Loucy (cell line): ENCODE measurements at regions not wholly inside any gene's neighbourhood (a gene's known extent, or its start where the extent isn't known, plus 50 kb on each side); places are given as distances from the start of the nearest gene placed in this dataset.
"Not testable (repeated sequence)": the region's sequence is repeated elsewhere in the genome, so short reads cannot be mapped to it uniquely, and the experiment has no call there.

Source experiments
- H2AFZ ChIP-seq: fragments of 200-600 bp; sonication (generic); 2 replicates; pipeline ENCODE4 v1.6.0; 2016; ENCODE audit warnings: antibody characterized with exemption, mild to moderate bottlenecking, low read length, moderate library complexity
- H3F3A ChIP-seq: fragments of 200-600 bp; 2 replicates; pipeline ENCODE4 v1.6.0; 2016; ENCODE audit warnings: antibody characterized with exemption, low read depth, mild to moderate bottlenecking
- H3K27me3 ChIP-seq: fragments of 200-600 bp; sonication (generic); 2 replicates; pipeline ENCODE4 v1.6.1; 2014; ENCODE audit warnings: low read length, mild to moderate bottlenecking; ENCODE audit not compliant: insufficient read depth, poor library complexity, severe bottlenecking
- H3K36me3 ChIP-seq: fragments of 200-600 bp; sonication (generic); 2 replicates; pipeline ENCODE4 v1.6.1; 2016; ENCODE audit warnings: low read length; ENCODE audit not compliant: insufficient read depth
- H3K4me1 ChIP-seq: fragments of 200-600 bp; sonication (generic); 2 replicates; pipeline ENCODE4 v1.5.1; 2014; ENCODE audit warnings: low read length, mild to moderate bottlenecking; ENCODE audit not compliant: insufficient read depth, poor library complexity, severe bottlenecking
- H3K4me2 ChIP-seq: fragments of 200-600 bp; sonication (generic); 2 replicates; pipeline ENCODE4 v1.6.0; 2014; ENCODE audit warnings: antibody characterized with exemption, low read length, low read depth, mild to moderate bottlenecking; ENCODE audit not compliant: poor library complexity, severe bottlenecking
- H3K4me3 ChIP-seq: fragments of 200-600 bp; sonication (generic); 2 replicates; pipeline ENCODE4 v1.5.1; 2014; ENCODE audit warnings: low read length, mild to moderate bottlenecking, mixed read lengths; ENCODE audit not compliant: poor library complexity, severe bottlenecking
- H3K79me2 ChIP-seq: fragments of 200-600 bp; sonication (generic); 2 replicates; pipeline ENCODE4 v1.6.1; 2014; ENCODE audit warnings: low read length; ENCODE audit not compliant: insufficient read depth
- H3K9ac ChIP-seq: fragments of 200-600 bp; sonication (generic); 2 replicates; pipeline ENCODE4 v1.6.0; 2014; ENCODE audit warnings: mild to moderate bottlenecking, low read depth, low read length, moderate library complexity; ENCODE audit not compliant: poor library complexity, severe bottlenecking
- H3K9me2 ChIP-seq: fragments of 200-600 bp; sonication (generic); replicated peaks from 2 replicates; pipeline ENCODE4 v1.6.1; 2016; ENCODE audit warnings: low read depth, low read length, mixed read lengths
- H3K9me3 ChIP-seq: fragments of 200-600 bp; sonication (generic); 2 replicates; pipeline ENCODE4 v1.6.1; 2014; ENCODE audit warnings: mild to moderate bottlenecking, antibody characterized with exemption, low read length, low read depth; ENCODE audit not compliant: insufficient read depth
- H4K20me1 ChIP-seq: fragments of 200-600 bp; sonication (generic); 2 replicates; pipeline ENCODE4 v1.6.0; 2014; ENCODE audit warnings: antibody characterized with exemption, low read length, mild to moderate bottlenecking; ENCODE audit not compliant: insufficient read depth, poor library complexity, severe bottlenecking
- CTCF ChIP-seq: fragments of 200-600 bp; sonication (generic); conservative IDR thresholded peaks from 2 replicates; pipeline ENCODE4 v1.5.1; 2014; ENCODE audit warnings: mild to moderate bottlenecking, antibody characterized with exemption, low read length
- EZH2phosphoT487 ChIP-seq: fragments of 200-600 bp; IDR thresholded peaks from 2 replicates; pipeline ENCODE4 v1.6.1; 2018; ENCODE audit warnings: antibody characterized with exemption, mild to moderate bottlenecking, moderate library complexity, borderline replicate concordance

GRCh38 chr12:105596731-105597130 is 266.2 kb downstream of the C12orf75 start:
- no peak for TF ChIP-seq CTCF
- TF ChIP-seq EZH2phosphoT487, result no peak
- no peaks in the 10 kb centered on the region for H3K4me1 ChIP-seq
- H2AFZ ChIP-seq, result no peak overlapping the region
- H3K27me3 ChIP-seq, result no peaks in the 10 kb centered on the region
- H3F3A ChIP-seq, result no peaks in the 10 kb centered on the region
- no peak overlapping the region for H3K4me2 ChIP-seq
- no peak overlapping the region for H3K9ac ChIP-seq
- H3K4me3 ChIP-seq, result no peak overlapping the region
- no peaks in the 10 kb centered on the region for H3K36me3 ChIP-seq
- H3K9me3 ChIP-seq, result no peaks in the 10 kb centered on the region
- no peaks in the 10 kb centered on the region for H4K20me1 ChIP-seq
- no peaks in the 10 kb centered on the region for H3K9me2 ChIP-seq
- no peaks in the 10 kb centered on the region for H3K79me2 ChIP-seq

- Histone ChIP-seq H3K4me2 (no peak overlapping the region), H3K9me3 (no peaks in the 10 kb centered on the region), H3K4me1 (no peaks in the 10 kb centered on the region), H3K9ac (no peak overlapping the region), H3K79me2 (no peaks in the 10 kb centered on the region), H2AFZ (no peak overlapping the region), H3K36me3 (no peaks in the 10 kb centered on the region), H3K4me3 (no peak overlapping the region), H3K9me2 (no peaks in the 10 kb centered on the region), H3F3A (no peaks in the 10 kb centered on the region), H4K20me1 (no peaks in the 10 kb centered on the region), H3K27me3 (no peaks in the 10 kb centered on the region)
- no peak for TF ChIP-seq CTCF
- TF ChIP-seq EZH2phosphoT487, result no peak
Measured at GRCh38 chr12:105598031-105598430, 267.5 kb downstream of the C12orf75 start.

GRCh38 chr12:105600911-105601545 is 270.5 kb downstream of the C12orf75 start:
- Histone ChIP-seq H3K4me1 (no peaks in the 10 kb centered on the region), H3K9ac (no peak overlapping the region), H3K27me3 (no peaks in the 10 kb centered on the region)

GRCh38 chr12:105602312-105602711 is 271.8 kb downstream of the C12orf75 start:
- not testable (repeated sequence) for H3K4me2 ChIP-seq, H3K9me2 ChIP-seq, H3K4me1 ChIP-seq, H3K79me2 ChIP-seq, H3K9ac ChIP-seq, H2AFZ ChIP-seq, H3K9me3 ChIP-seq, H4K20me1 ChIP-seq, H3F3A ChIP-seq, H3K36me3 ChIP-seq, H3K4me3 ChIP-seq, H3K27me3 ChIP-seq

More at GRCh38 chr12:105600911-105601545, 270.5 kb downstream of the C12orf75 start:
- no peaks in the 10 kb centered on the region for H3K9me3 ChIP-seq
- no peaks in the 10 kb centered on the region for H3F3A ChIP-seq
- no peaks in the 10 kb centered on the region for H3K36me3 ChIP-seq
- H3K4me3 ChIP-seq, result no peak overlapping the region
- no peaks in the 10 kb centered on the region for H3K9me2 ChIP-seq
- H4K20me1 ChIP-seq, result no peaks in the 10 kb centered on the region
- TF ChIP-seq CTCF (no peak), EZH2phosphoT487 (no peak)
- no peaks in the 10 kb centered on the region for H3K79me2 ChIP-seq
- H2AFZ ChIP-seq, result no peak overlapping the region
- no peak overlapping the region for H3K4me2 ChIP-seq

- H4K20me1 ChIP-seq, H2AFZ ChIP-seq, H3K9ac ChIP-seq, H3K9me2 ChIP-seq, H3K4me2 ChIP-seq, H3K36me3 ChIP-seq, H3F3A ChIP-seq, H3K4me1 ChIP-seq, H3K9me3 ChIP-seq, H3K79me2 ChIP-seq, H3K27me3 ChIP-seq, H3K4me3 ChIP-seq: not testable (repeated sequence)
Measured at GRCh38 chr12:105604281-105604680, 273.8 kb downstream of the C12orf75 start.
